ENCODE measurements at regions not wholly inside any gene's neighbourhood (a gene's known extent, or its start where the extent isn't known, plus 50 kb on each side); places are given as distances from the start of the nearest gene placed in this dataset.

GRCh38 chr7:4513450-4513849, 168.6 kb upstream of the FOXK1 start:
- no peak for TF ChIP-seq TAF1 (IDR thresholded peaks at IDR 0.05; ENCODE audit: low read depth)
- TF ChIP-seq YY1 (IDR thresholded peaks at IDR 0.05; ENCODE audit: low read depth), result no peak
- no peak for TF ChIP-seq CREB1 (IDR thresholded peaks at IDR 0.05; ENCODE audit: low read depth)
- TF ChIP-seq MAX (IDR thresholded peaks at IDR 0.05), result no peak
- TF ChIP-seq REST (IDR thresholded peaks at IDR 0.05; ENCODE audit: low read depth), result no peak
- TF ChIP-seq EGR1 (IDR thresholded peaks at IDR 0.05), result no peak
- no peak for TF ChIP-seq CEBPB (IDR thresholded peaks at IDR 0.05)
- no peak for TF ChIP-seq RAD21 (IDR thresholded peaks at IDR 0.05; ENCODE audit: low read depth)
- no peak for TF ChIP-seq NFIC (IDR thresholded peaks at IDR 0.05)
- TF ChIP-seq EP300 (IDR thresholded peaks at IDR 0.05; ENCODE audit: borderline replicate concordance), result no peak
